PC-3 (cell line): ENCODE measurements at regions not wholly inside any gene's neighbourhood (a gene's known extent, or its start where the extent isn't known, plus 50 kb on each side); places are given as distances from the start of the nearest gene placed in this dataset.

Experiments
- CTCF ChIP-seq: fragments of 300-600 bp; sonication (generic); conservative IDR thresholded peaks from 2 replicates; pipeline ENCODE4 v1.5.1; 2017; ENCODE audit warnings: antibody characterized with exemption, low read depth, mild to moderate bottlenecking, low read length
- EZH2 ChIP-seq: fragments of 300-600 bp; sonication (generic); IDR thresholded peaks from one replicate; pipeline ENCODE4 v1.6.1; 2017; ENCODE audit warnings: antibody characterized with exemption, mild to moderate bottlenecking, low read length; ENCODE audit not compliant: unreplicated experiment
- EZH2phosphoT487 ChIP-seq: fragments of 300-600 bp; sonication (generic); IDR thresholded peaks from 2 replicates; pipeline ENCODE4 v1.6.1; 2018; ENCODE audit warnings: mild to moderate bottlenecking, antibody characterized with exemption, low read length, borderline replicate concordance

- TF ChIP-seq CTCF = peak; percentile 89
- no peak for TF ChIP-seq EZH2
- no peak for TF ChIP-seq EZH2phosphoT487
Observed at GRCh38 chr20:20824924-20825584, 112.6 kb upstream of the RALGAPA2 start.
